ENCODE measurements at regions not wholly inside any gene's neighbourhood (a gene's known extent, or its start where the extent isn't known, plus 50 kb on each side); places are given as distances from the start of the nearest gene placed in this dataset.

- no peak for TF ChIP-seq CTCF (optimal IDR thresholded peaks at IDR 0.05 in 1 of 3, IDR thresholded peaks at IDR 0.05 in 1 of 3, conservative IDR thresholded peaks at IDR 0.05 in 1 of 3; ENCODE audit: extremely low read depth in 1 of 3, insufficient read depth in 2 of 3, low read length in 3 of 3)
- no peak for TF ChIP-seq EZH2 (IDR thresholded peaks at IDR 0.05; ENCODE audit: low read length)
Observed at GRCh38 chr6:91280494-91280830, 693.6 kb upstream of the MAP3K7 start.

All from keratinocyte (primary cell).